ENCODE measurements at regions not wholly inside any gene's neighbourhood (a gene's known extent, or its start where the extent isn't known, plus 50 kb on each side); places are given as distances from the start of the nearest gene placed in this dataset.

- no peaks in the 10 kb centered on the region for H3K36me3 Mint-ChIP-seq
- H3K9me3 Mint-ChIP-seq (ENCODE audit: low read depth): no peaks in the 10 kb centered on the region
- H3K27ac Mint-ChIP-seq: no peak overlapping the region
- no peaks in the 10 kb centered on the region for H3K4me1 Mint-ChIP-seq (ENCODE audit: low read depth)
- H3K4me3 Mint-ChIP-seq: no peak overlapping the region
- no peaks in the 10 kb centered on the region for H3K27me3 Mint-ChIP-seq
These were observed 124.3 kb downstream of the GLI2 start for GRCh38 chr2:120859814-120860578.

- Mint-ChIP-seq H3K4me1 (ENCODE audit: low read depth) (no peaks in the 10 kb centered on the region), H3K27me3 (no peaks in the 10 kb centered on the region), H3K4me3 (no peak overlapping the region), H3K9me3 (ENCODE audit: low read depth) (no peaks in the 10 kb centered on the region), H3K36me3 (no peaks in the 10 kb centered on the region), H3K27ac (no peak overlapping the region)
These were observed 124.9 kb downstream of the GLI2 start for GRCh38 chr2:120860579-120860922.

GRCh38 chr2:120861191-120861575 is 125.5 kb downstream of the GLI2 start:
- Mint-ChIP-seq H3K36me3 (no peaks in the 10 kb centered on the region), H3K27ac (no peak overlapping the region), H3K4me3 (no peak overlapping the region), H3K4me1 (ENCODE audit: low read depth) (no peaks in the 10 kb centered on the region), H3K9me3 (ENCODE audit: low read depth) (no peaks in the 10 kb centered on the region), H3K27me3 (peaks cover 2% of the 10 kb centered on the region)

- Mint-ChIP-seq H3K36me3 (no peaks in the 10 kb centered on the region), H3K27ac (no peak overlapping the region), H3K9me3 (ENCODE audit: low read depth) (no peaks in the 10 kb centered on the region), H3K4me1 (ENCODE audit: low read depth) (no peaks in the 10 kb centered on the region), H3K4me3 (no peak overlapping the region), H3K27me3 (peaks cover 3% of the 10 kb centered on the region)
These were observed 126.0 kb downstream of the GLI2 start for GRCh38 chr2:120861576-120862191.

- Mint-ChIP-seq H3K4me1 (ENCODE audit: low read depth) (no peaks in the 10 kb centered on the region), H3K27ac (no peak overlapping the region), H3K27me3 (peaks cover 3% of the 10 kb centered on the region), H3K36me3 (no peaks in the 10 kb centered on the region), H3K9me3 (ENCODE audit: low read depth) (no peaks in the 10 kb centered on the region), H3K4me3 (no peak overlapping the region)
These were observed 126.8 kb downstream of the GLI2 start for GRCh38 chr2:120862201-120863060.

GRCh38 chr2:120863146-120863545 is 127.5 kb downstream of the GLI2 start:
- Mint-ChIP-seq H3K27me3 (peaks cover 4% of the 10 kb centered on the region), H3K9me3 (ENCODE audit: low read depth) (no peaks in the 10 kb centered on the region), H3K4me3 (no peak overlapping the region), H3K4me1 (ENCODE audit: low read depth) (peaks cover 3% of the 10 kb centered on the region), H3K36me3 (no peaks in the 10 kb centered on the region), H3K27ac (no peak overlapping the region)

- Mint-ChIP-seq H3K36me3 (no peaks in the 10 kb centered on the region), H3K27ac (no peak overlapping the region), H3K27me3 (peaks cover 9% of the 10 kb centered on the region), H3K9me3 (ENCODE audit: low read depth) (no peaks in the 10 kb centered on the region), H3K4me1 (ENCODE audit: low read depth) (peaks cover 3% of the 10 kb centered on the region), H3K4me3 (no peak overlapping the region)
These were observed 128.1 kb downstream of the GLI2 start for GRCh38 chr2:120863661-120864320.

GRCh38 chr2:120864981-120865380 is 129.3 kb downstream of the GLI2 start:
- no peak overlapping the region for H3K27ac Mint-ChIP-seq
- no peaks in the 10 kb centered on the region for H3K36me3 Mint-ChIP-seq
- no peak overlapping the region for H3K4me3 Mint-ChIP-seq
- H3K4me1 Mint-ChIP-seq (ENCODE audit: low read depth): peaks cover 3% of the 10 kb centered on the region
- H3K9me3 Mint-ChIP-seq (ENCODE audit: low read depth): no peaks in the 10 kb centered on the region
- H3K27me3 Mint-ChIP-seq: peaks cover 13% of the 10 kb centered on the region

- peaks cover 3% of the 10 kb centered on the region for H3K4me1 Mint-ChIP-seq (ENCODE audit: low read depth)
- H3K27ac Mint-ChIP-seq: no peak overlapping the region
- no peaks in the 10 kb centered on the region for H3K36me3 Mint-ChIP-seq
- H3K9me3 Mint-ChIP-seq (ENCODE audit: low read depth): no peaks in the 10 kb centered on the region
- no peak overlapping the region for H3K4me3 Mint-ChIP-seq
- peaks cover 16% of the 10 kb centered on the region for H3K27me3 Mint-ChIP-seq
These were observed 130.0 kb downstream of the GLI2 start for GRCh38 chr2:120865656-120866055.

- no peak overlapping the region for H3K27ac Mint-ChIP-seq
- H3K4me1 Mint-ChIP-seq (ENCODE audit: low read depth): peaks cover 3% of the 10 kb centered on the region
- no peaks in the 10 kb centered on the region for H3K36me3 Mint-ChIP-seq
- H3K27me3 Mint-ChIP-seq: peaks cover 16% of the 10 kb centered on the region
- no peaks in the 10 kb centered on the region for H3K9me3 Mint-ChIP-seq (ENCODE audit: low read depth)
- H3K4me3 Mint-ChIP-seq: no peak overlapping the region
These were observed 130.4 kb downstream of the GLI2 start for GRCh38 chr2:120866071-120866470.

GRCh38 chr2:120866483-120867140 is 130.9 kb downstream of the GLI2 start:
- Mint-ChIP-seq H3K4me1 (ENCODE audit: low read depth) (peaks cover 3% of the 10 kb centered on the region), H3K4me3 (no peak overlapping the region), H3K27me3 (peaks cover 16% of the 10 kb centered on the region), H3K9me3 (ENCODE audit: low read depth) (no peaks in the 10 kb centered on the region), H3K27ac (no peak overlapping the region), H3K36me3 (no peaks in the 10 kb centered on the region)

GRCh38 chr2:120867290-120868241 is 131.9 kb downstream of the GLI2 start:
- peaks cover 3% of the 10 kb centered on the region for H3K4me1 Mint-ChIP-seq (ENCODE audit: low read depth)
- H3K4me3 Mint-ChIP-seq: no peak overlapping the region
- peaks cover 16% of the 10 kb centered on the region for H3K27me3 Mint-ChIP-seq
- H3K36me3 Mint-ChIP-seq: no peaks in the 10 kb centered on the region
- no peaks in the 10 kb centered on the region for H3K9me3 Mint-ChIP-seq (ENCODE audit: low read depth)
- H3K27ac Mint-ChIP-seq: no peak overlapping the region

GRCh38 chr2:120868366-120868765 is 132.7 kb downstream of the GLI2 start:
- Mint-ChIP-seq H3K36me3 (no peaks in the 10 kb centered on the region), H3K27ac (no peak overlapping the region), H3K4me3 (no peak overlapping the region), H3K27me3 (peaks cover 16% of the 10 kb centered on the region), H3K4me1 (ENCODE audit: low read depth) (peaks cover 3% of the 10 kb centered on the region), H3K9me3 (ENCODE audit: low read depth) (no peaks in the 10 kb centered on the region)

Measured in activated naive CD8-positive, alpha-beta T cell (primary cell).